H4 (cell line): ENCODE measurements at regions not wholly inside any gene's neighbourhood (a gene's known extent, or its start where the extent isn't known, plus 50 kb on each side); places are given as distances from the start of the nearest gene placed in this dataset.
"Not testable (repeated sequence)": the region's sequence is repeated elsewhere in the genome, so short reads cannot be mapped to it uniquely, and the experiment has no call there.

Source experiments
- DNase-seq: peaks from one replicate; pipeline ENCODE4 v3.0.0-alpha.2; 2015; ENCODE audit warnings: low spot score

DNA sequence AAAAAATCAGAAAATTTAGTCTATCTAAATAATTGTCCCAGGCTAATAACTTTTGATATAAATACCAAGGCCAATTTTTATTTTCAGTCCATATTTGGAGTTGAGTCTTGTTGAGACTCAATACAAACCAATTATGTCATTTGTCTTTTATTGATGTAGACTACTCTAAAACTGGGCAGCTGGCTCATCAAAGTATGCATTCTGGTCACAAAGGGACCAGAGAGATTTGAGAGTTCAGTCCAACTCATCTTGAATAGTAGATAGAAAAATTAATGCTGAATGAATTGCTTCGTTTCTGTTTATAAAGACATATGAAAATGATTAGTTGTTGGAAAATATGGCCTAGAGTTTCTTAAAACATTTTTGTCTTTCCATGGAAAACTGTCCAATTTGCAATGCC is 412.5 kb upstream of the KLHL4 start:
- no peak for DNase-seq

DNA sequence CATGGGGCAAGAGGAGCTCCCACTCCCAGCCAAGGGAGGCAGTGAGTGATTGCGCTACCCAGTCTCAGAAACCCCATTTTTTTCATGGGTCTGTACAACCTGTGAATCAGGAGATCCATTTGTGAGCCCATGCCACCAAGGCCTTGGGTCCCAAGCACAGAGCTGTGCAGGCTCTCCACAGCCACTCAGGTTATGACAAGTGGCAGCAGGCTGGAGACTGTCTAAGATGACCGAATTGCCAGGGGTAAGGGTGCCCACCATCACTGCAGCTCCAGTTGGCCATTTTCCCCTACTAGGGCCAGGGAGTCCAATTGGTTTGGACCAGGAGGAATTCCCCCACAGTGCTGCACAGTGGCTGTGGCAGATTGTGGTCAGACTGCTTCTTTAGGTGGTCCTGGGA is 407.5 kb upstream of the KLHL4 start:
- DNase-seq: no peak

DNA sequence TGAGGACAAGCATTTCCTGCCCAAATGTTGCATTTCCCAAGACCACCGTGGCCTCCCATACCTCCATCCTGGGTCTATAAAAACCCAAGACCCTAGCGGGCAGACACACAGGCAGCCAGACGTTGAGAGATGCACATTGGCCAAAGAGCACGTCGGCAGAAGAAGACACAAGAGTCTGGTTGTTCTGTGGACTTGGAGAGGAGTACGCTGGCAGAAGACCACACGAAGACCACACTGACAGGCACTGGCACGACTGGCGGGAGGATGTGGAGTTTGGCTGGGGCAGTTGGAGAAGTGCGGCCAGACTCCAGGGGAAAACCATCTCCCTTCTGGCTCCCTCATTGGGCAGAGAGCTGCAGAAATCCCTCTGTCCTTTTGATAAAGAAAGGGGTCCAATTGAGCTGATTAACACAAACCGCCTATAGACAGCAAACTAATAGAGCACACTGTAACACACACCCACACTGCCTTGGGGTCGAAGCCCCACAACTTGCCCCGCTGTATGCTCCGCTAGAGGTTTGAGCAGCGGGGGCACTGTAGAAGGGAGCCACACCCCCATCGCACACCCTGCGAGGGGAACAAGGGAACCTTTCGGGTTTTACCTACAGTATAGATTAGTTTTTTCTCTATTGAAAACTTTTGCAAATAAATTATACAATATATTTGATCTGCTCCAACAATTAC is 376.7 kb upstream of the KLHL4 start:
- DNase-seq: no peak

DNA sequence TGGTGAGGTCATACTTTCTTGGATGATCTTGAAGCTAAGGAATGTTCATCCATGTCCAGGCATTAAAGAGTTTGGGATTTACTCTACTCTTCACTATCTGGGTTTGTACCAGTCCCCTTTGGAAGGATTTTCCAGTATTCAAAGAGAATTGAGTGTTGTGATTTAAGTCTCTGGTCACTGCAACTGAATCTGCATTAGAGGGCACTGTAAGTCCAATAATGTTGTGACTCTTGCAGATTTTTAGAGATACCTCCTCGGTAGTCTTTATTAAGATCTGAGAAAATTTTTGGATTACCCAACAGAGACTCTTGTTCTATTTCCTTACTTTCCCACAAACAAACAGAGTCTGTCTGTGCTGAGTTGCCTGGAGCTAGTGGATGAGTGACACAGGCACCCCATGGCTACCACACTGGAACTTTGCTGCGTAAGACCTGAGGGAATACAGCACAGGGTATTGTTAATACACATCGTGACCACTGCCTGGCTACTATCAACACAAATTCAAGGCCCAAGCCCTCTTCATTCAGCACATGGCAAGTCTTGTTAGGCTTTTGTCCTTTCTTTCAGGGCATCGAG is 357.1 kb upstream of the KLHL4 start:
- no peak for DNase-seq

DNA sequence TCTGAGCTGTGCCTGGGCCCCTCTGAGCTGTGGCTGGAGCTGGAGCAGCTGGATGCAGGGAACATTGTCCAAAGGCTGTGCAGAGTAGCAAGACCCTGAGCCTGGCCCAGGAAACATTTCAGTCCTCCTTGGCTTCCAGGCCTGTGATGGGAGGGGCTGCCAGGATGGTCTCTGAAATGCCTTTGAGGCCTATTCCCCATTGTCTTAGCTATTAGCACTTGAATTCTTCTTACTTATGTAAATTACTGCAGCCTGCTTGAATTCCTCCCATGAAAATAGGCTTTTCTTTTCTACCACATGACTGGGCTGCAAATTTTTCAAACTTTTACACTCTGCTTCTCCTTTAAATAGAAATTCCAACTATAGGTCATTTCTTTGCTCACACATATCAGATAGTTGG is 349.8 kb upstream of the KLHL4 start:
- DNase-seq: no peak

DNA sequence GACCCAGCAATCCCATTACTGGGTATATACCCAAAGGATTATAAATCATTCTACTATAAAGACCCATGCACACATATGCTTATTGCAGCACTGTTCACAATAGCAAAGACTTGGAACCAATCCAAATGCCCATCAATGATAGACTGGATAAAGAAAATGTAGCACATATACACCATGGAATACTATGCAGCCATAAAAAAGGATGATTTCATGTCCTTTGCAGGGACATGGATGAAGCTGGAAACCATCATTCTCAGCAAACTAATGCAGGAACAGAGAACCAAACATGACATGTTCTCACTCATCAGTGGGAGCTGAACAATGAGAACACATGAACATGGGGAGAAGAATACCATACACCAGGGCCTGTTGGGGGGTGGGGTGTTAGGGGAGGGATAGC is 339.6 kb upstream of the KLHL4 start:
- DNase-seq: not testable (repeated sequence)
